Ovary (tissue), 3 donors: ENCODE measurements at regions not wholly inside any gene's neighbourhood (a gene's known extent, or its start where the extent isn't known, plus 50 kb on each side); places are given as distances from the start of the nearest gene placed in this dataset.

Experiments used
- POLR2A ChIP-seq: fragments of 450-650 bp; IDR thresholded peaks from one replicate; pipeline ENCODE4 v1.6.1; 2017; ENCODE audit warnings: antibody characterized with exemption, mild to moderate bottlenecking, moderate library complexity
- TF ChIP-seq, protein P1 (sequence below), 3 donors: fragments of 450-650 bp in 2 of 3; fragments of 200-600 bp in 1 of 3; IDR thresholded peaks; one replicate each; pipeline versions ENCODE4 v1.5.1 to v1.8.0; 2016 to 2022; ENCODE audit warnings: antibody characterized with exemption in 3 of 3, mild to moderate bottlenecking in 1 of 3
- donor health status: DM: no; HTN: no; CAD: no.

DNA sequence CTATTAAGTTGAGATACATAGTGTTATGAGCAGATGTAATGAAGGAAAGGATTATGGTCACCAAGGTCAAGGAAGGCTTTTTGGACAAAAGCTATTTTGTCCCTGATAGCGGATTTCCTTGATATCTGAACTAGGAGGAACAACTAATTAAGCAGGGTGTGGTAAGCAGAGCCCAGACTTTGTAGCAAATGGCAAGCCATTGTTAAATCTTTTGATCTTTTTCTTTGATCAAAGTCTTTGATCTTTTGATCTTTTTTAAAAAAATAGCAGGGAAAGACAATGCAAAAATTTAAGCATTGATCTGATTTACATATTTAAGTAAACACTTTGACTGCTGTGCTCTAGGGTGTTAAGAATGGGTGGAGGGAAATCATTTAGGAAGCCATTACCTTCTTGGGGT is 1242.0 kb downstream of the MAT2B start:
- TF ChIP-seq, protein P1, sequence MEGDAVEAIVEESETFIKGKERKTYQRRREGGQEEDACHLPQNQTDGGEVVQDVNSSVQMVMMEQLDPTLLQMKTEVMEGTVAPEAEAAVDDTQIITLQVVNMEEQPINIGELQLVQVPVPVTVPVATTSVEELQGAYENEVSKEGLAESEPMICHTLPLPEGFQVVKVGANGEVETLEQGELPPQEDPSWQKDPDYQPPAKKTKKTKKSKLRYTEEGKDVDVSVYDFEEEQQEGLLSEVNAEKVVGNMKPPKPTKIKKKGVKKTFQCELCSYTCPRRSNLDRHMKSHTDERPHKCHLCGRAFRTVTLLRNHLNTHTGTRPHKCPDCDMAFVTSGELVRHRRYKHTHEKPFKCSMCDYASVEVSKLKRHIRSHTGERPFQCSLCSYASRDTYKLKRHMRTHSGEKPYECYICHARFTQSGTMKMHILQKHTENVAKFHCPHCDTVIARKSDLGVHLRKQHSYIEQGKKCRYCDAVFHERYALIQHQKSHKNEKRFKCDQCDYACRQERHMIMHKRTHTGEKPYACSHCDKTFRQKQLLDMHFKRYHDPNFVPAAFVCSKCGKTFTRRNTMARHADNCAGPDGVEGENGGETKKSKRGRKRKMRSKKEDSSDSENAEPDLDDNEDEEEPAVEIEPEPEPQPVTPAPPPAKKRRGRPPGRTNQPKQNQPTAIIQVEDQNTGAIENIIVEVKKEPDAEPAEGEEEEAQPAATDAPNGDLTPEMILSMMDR (IDR thresholded peaks at IDR 0.05): no peak
- TF ChIP-seq POLR2A: no peak
